ENCODE measurements at regions not wholly inside any gene's neighbourhood (a gene's known extent, or its start where the extent isn't known, plus 50 kb on each side); places are given as distances from the start of the nearest gene placed in this dataset.

GRCh38 chr3:95615592-95616310, 1198.6 kb upstream of the EPHA6 start:
- TF ChIP-seq EZH2 (IDR thresholded peaks at IDR 0.05; ENCODE audit: borderline replicate concordance, low read depth, low read length, severe bottlenecking) (no peak), CTCF (IDR thresholded peaks at IDR 0.05; ENCODE audit: borderline replicate concordance, extremely low read depth, low read length, poor library complexity, severe bottlenecking) (no peak)
- no peaks in the 10 kb centered on the region for H3K79me2 ChIP-seq (ENCODE audit: insufficient read depth, low read length)
- H3K4me3 ChIP-seq (ENCODE audit: low read depth in 1 of 2, low read length in 2 of 2): no peak overlapping the region
- H3K27me3 ChIP-seq (ENCODE audit: insufficient read depth, low read length, poor library complexity): no peaks in the 10 kb centered on the region
- H4K20me1 ChIP-seq (ENCODE audit: insufficient read depth, low read length): no peaks in the 10 kb centered on the region
- H3K36me3 ChIP-seq (ENCODE audit: insufficient read depth, low read length): no peaks in the 10 kb centered on the region
- H3K27ac ChIP-seq (ENCODE audit: low read length): no peak overlapping the region
- no peak overlapping the region for H2AFZ ChIP-seq (ENCODE audit: low read depth, low read length)
- no peak overlapping the region for H3K9ac ChIP-seq (ENCODE audit: low read depth, low read length)
- no peak for ATAC-seq (ENCODE audit: insufficient read depth, low read depth)
- no peaks in the 10 kb centered on the region for H3K4me1 ChIP-seq (ENCODE audit: insufficient read depth, low read length)
- no peak overlapping the region for H3K4me2 ChIP-seq (ENCODE audit: insufficient read depth, low read length)
- no peaks in the 10 kb centered on the region for H3K9me3 ChIP-seq (ENCODE audit: insufficient read depth, low read length, severe bottlenecking)
- no peak for DNase-seq

- TF ChIP-seq CTCF (IDR thresholded peaks at IDR 0.05; ENCODE audit: borderline replicate concordance, extremely low read depth, low read length, poor library complexity, severe bottlenecking): no peak
- no peak for TF ChIP-seq EZH2 (IDR thresholded peaks at IDR 0.05; ENCODE audit: borderline replicate concordance, low read depth, low read length, severe bottlenecking)
- DNase-seq: no peak
- ATAC-seq (ENCODE audit: insufficient read depth, low read depth): no peak
Measured at GRCh38 chr3:95626107-95626506, 1188.3 kb upstream of the EPHA6 start.

GRCh38 chr3:95627293-95627692, 1187.1 kb upstream of the EPHA6 start:
- Histone ChIP-seq H3K4me2 (ENCODE audit: insufficient read depth, low read length) (no peak overlapping the region), H4K20me1 (ENCODE audit: insufficient read depth, low read length) (no peaks in the 10 kb centered on the region), H3K36me3 (ENCODE audit: insufficient read depth, low read length) (no peaks in the 10 kb centered on the region), H3K27me3 (ENCODE audit: insufficient read depth, low read length, poor library complexity) (no peaks in the 10 kb centered on the region), H3K79me2 (ENCODE audit: insufficient read depth, low read length) (no peaks in the 10 kb centered on the region), H3K4me3 (ENCODE audit: low read depth in 1 of 2, low read length in 2 of 2) (no peak overlapping the region), H3K4me1 (ENCODE audit: insufficient read depth, low read length) (no peaks in the 10 kb centered on the region), H2AFZ (ENCODE audit: low read depth, low read length) (no peak overlapping the region), H3K9me3 (ENCODE audit: insufficient read depth, low read length, severe bottlenecking) (no peaks in the 10 kb centered on the region), H3K27ac (ENCODE audit: low read length) (no peak overlapping the region), H3K9ac (ENCODE audit: low read depth, low read length) (no peak overlapping the region)
- DNase-seq (no peak), ATAC-seq (ENCODE audit: insufficient read depth, low read depth) (no peak)
- TF ChIP-seq EZH2 (IDR thresholded peaks at IDR 0.05; ENCODE audit: borderline replicate concordance, low read depth, low read length, severe bottlenecking): no peak
- no peak for TF ChIP-seq CTCF (IDR thresholded peaks at IDR 0.05; ENCODE audit: borderline replicate concordance, extremely low read depth, low read length, poor library complexity, severe bottlenecking)

More at GRCh38 chr3:95626107-95626506, 1188.3 kb upstream of the EPHA6 start:
- Histone ChIP-seq H4K20me1 (ENCODE audit: insufficient read depth, low read length) (no peaks in the 10 kb centered on the region), H3K27me3 (ENCODE audit: insufficient read depth, low read length, poor library complexity) (no peaks in the 10 kb centered on the region), H3K4me3 (ENCODE audit: low read depth in 1 of 2, low read length in 2 of 2) (no peak overlapping the region), H3K27ac (ENCODE audit: low read length) (no peak overlapping the region), H3K4me1 (ENCODE audit: insufficient read depth, low read length) (no peaks in the 10 kb centered on the region), H3K9me3 (ENCODE audit: insufficient read depth, low read length, severe bottlenecking) (no peaks in the 10 kb centered on the region), H3K79me2 (ENCODE audit: insufficient read depth, low read length) (no peaks in the 10 kb centered on the region), H3K4me2 (ENCODE audit: insufficient read depth, low read length) (no peak overlapping the region), H2AFZ (ENCODE audit: low read depth, low read length) (no peak overlapping the region), H3K36me3 (ENCODE audit: insufficient read depth, low read length) (no peaks in the 10 kb centered on the region), H3K9ac (ENCODE audit: low read depth, low read length) (no peak overlapping the region)

All from DND-41 (cell line).